Nephron (organoid): ENCODE measurements at regions not wholly inside any gene's neighbourhood (a gene's known extent, or its start where the extent isn't known, plus 50 kb on each side); places are given as distances from the start of the nearest gene placed in this dataset.
"Not testable (repeated sequence)": the region's sequence is repeated elsewhere in the genome, so short reads cannot be mapped to it uniquely, and the experiment has no call there.

Experiments
- H3K27ac Mint-ChIP-seq, 3 experiments: 2 replicates each; pipeline ENCODE4 v1.8.0; 2020; ENCODE audit warnings: mixed read lengths in 3 of 3, mild to moderate bottlenecking in 2 of 3, moderate library complexity in 1 of 3
- H3K27me3 Mint-ChIP-seq: 2 replicates; pipeline ENCODE4 v1.8.0; 2021; ENCODE audit warnings: low read depth, mild to moderate bottlenecking, moderate library complexity, mixed read lengths
- H3K36me3 Mint-ChIP-seq: 2 replicates; pipeline ENCODE4 v1.8.0; 2020; ENCODE audit warnings: low read depth, mixed read lengths
- H3K4me1 Mint-ChIP-seq: 2 replicates; pipeline ENCODE4 v1.8.0; 2020; ENCODE audit warnings: mixed read lengths
- H3K4me3 Mint-ChIP-seq, 3 experiments: 2 replicates each; pipeline ENCODE4 v1.8.0; 2020; ENCODE audit warnings: mild to moderate bottlenecking in 3 of 3, mixed read lengths in 3 of 3, moderate library complexity in 2 of 3
- H3K9me3 Mint-ChIP-seq: 2 replicates; pipeline ENCODE4 v1.8.0; 2020; ENCODE audit warnings: mixed read lengths
- CTCF ChIP-seq, 3 experiments: fragments of 200-600 bp; sonication (generic); IDR thresholded peaks; one replicate each; pipeline ENCODE4 v1.5.0; 2021; ENCODE audit warnings: antibody characterized with exemption in 3 of 3; ENCODE audit not compliant: unreplicated experiment in 3 of 3

- no peaks in the 10 kb centered on the region for H3K9me3 Mint-ChIP-seq
- no peak overlapping the region for H3K27ac Mint-ChIP-seq
- H3K27me3 Mint-ChIP-seq, result peaks cover 87% of the 10 kb centered on the region
- H3K36me3 Mint-ChIP-seq, result no peaks in the 10 kb centered on the region
- TF ChIP-seq CTCF (IDR thresholded peaks at IDR 0.05; ENCODE audit: unreplicated experiment in 3 of 3), result no peak
- H3K4me3 Mint-ChIP-seq, result peak overlapping the region; percentile 67 to 75 (median 68)
- peaks cover 7% of the 10 kb centered on the region for H3K4me1 Mint-ChIP-seq
These were observed 622.2 kb upstream of the ZNF385D start for GRCh38 chr3:22373182-22373581.

- H3K4me3 Mint-ChIP-seq, result no peak overlapping the region
- no peak overlapping the region for H3K27ac Mint-ChIP-seq
- no peaks in the 10 kb centered on the region for H3K36me3 Mint-ChIP-seq
- peaks cover 7% of the 10 kb centered on the region for H3K4me1 Mint-ChIP-seq
- TF ChIP-seq CTCF (IDR thresholded peaks at IDR 0.05; ENCODE audit: unreplicated experiment in 3 of 3), result no peak
- H3K27me3 Mint-ChIP-seq, result peaks cover 87% of the 10 kb centered on the region
- H3K9me3 Mint-ChIP-seq, result no peaks in the 10 kb centered on the region
These were observed 622.8 kb upstream of the ZNF385D start for GRCh38 chr3:22373827-22374226.

GRCh38 chr3:22377421-22377820 lies 626.4 kb upstream of the ZNF385D start:
- Mint-ChIP-seq H3K4me3 (no peak overlapping the region), H3K36me3 (no peaks in the 10 kb centered on the region), H3K27me3 (peaks cover 70% of the 10 kb centered on the region), H3K27ac (no peak overlapping the region), H3K9me3 (no peaks in the 10 kb centered on the region), H3K4me1 (peaks cover 7% of the 10 kb centered on the region)
- no peak for TF ChIP-seq CTCF (IDR thresholded peaks at IDR 0.05; ENCODE audit: unreplicated experiment in 3 of 3)

GRCh38 chr3:22378869-22379268 lies 627.9 kb upstream of the ZNF385D start:
- peaks cover 6% of the 10 kb centered on the region for H3K4me1 Mint-ChIP-seq
- TF ChIP-seq CTCF (IDR thresholded peaks at IDR 0.05; ENCODE audit: unreplicated experiment in 3 of 3), result no peak
- no peaks in the 10 kb centered on the region for H3K9me3 Mint-ChIP-seq
- H3K4me3 Mint-ChIP-seq, result no peak overlapping the region
- no peaks in the 10 kb centered on the region for H3K36me3 Mint-ChIP-seq
- no peak overlapping the region for H3K27ac Mint-ChIP-seq
- H3K27me3 Mint-ChIP-seq, result peaks cover 56% of the 10 kb centered on the region

GRCh38 chr3:22380253-22380652 lies 629.2 kb upstream of the ZNF385D start:
- no peaks in the 10 kb centered on the region for H3K9me3 Mint-ChIP-seq
- no peak overlapping the region for H3K4me3 Mint-ChIP-seq

GRCh38 chr3:22381564-22381963 lies 630.6 kb upstream of the ZNF385D start:
- not testable (repeated sequence) for H3K27ac Mint-ChIP-seq, H3K9me3 Mint-ChIP-seq, H3K4me1 Mint-ChIP-seq, H3K36me3 Mint-ChIP-seq
- peak overlapping the region; percentile 24 to 71 (median 51) for H3K4me3 Mint-ChIP-seq
- H3K27me3 Mint-ChIP-seq, result peaks cover 39% of the 10 kb centered on the region

More at GRCh38 chr3:22380253-22380652, 629.2 kb upstream of the ZNF385D start:
- no peak overlapping the region for H3K27ac Mint-ChIP-seq
- H3K36me3 Mint-ChIP-seq, result no peaks in the 10 kb centered on the region
- no peak for TF ChIP-seq CTCF (IDR thresholded peaks at IDR 0.05; ENCODE audit: unreplicated experiment in 3 of 3)
- peaks cover 43% of the 10 kb centered on the region for H3K27me3 Mint-ChIP-seq
- peaks cover 6% of the 10 kb centered on the region for H3K4me1 Mint-ChIP-seq
